ENCODE measurements at regions not wholly inside any gene's neighbourhood (a gene's known extent, or its start where the extent isn't known, plus 50 kb on each side); places are given as distances from the start of the nearest gene placed in this dataset.

DNA sequence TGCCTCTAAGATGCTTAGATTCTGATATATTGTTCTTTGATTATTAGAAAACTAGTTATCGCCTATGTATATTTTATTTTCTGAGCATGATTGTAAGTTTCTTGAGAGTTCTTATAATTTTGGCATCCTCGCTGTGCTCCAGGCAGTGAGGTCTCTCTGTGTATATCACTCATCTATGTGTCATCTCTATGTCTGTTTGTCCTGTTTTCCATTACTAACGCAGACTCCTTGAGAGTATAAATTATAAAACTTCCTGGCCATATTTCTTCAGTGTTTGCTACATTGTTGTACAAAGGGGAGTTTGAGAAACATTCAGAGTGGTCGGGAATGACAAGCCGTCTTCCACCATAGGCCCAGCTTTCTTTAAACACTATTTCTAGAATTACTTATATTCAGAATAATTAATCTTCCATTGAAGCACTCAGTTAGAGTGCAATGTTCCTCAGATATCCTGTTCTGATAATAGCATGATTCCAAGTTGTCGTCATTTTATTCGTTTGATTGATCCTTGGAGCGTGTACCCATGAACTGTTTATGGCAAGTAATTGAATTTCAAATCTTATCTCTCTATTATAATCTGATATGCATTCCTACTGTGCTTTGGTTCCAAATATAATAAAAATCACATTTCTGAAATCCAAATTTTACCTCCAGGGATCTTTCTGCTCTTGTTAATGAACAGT, 206.6 kb downstream of the BAMBI start:
- TF ChIP-seq, protein P1, sequence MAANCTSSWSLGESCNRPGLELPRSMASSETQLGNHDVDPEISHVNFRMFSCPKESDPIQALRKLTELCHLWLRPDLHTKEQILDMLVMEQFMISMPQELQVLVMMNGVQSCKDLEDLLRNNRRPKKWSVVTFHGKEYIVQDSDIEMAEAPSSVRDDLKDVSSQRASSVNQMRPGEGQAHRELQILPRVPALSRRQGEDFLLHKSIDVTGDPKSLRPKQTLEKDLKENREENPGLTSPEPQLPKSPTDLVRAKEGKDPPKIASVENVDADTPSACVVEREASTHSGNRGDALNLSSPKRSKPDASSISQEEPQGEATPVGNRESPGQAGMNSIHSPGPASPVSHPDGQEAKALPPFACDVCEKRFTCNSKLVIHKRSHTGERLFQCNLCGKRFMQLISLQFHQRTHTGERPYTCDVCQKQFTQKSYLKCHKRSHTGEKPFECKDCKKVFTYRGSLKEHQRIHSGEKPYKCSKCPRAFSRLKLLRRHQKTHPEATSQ (tag by site-specific recombination; IDR thresholded peaks at IDR 0.05) = no peak
- no peak for TF ChIP-seq SP3 (tag by site-specific recombination; IDR thresholded peaks at IDR 0.05)
- no peak for TF ChIP-seq ZBTB7A (tag by site-specific recombination; IDR thresholded peaks at IDR 0.05; ENCODE audit: low read depth)
- TF ChIP-seq, protein P2, sequence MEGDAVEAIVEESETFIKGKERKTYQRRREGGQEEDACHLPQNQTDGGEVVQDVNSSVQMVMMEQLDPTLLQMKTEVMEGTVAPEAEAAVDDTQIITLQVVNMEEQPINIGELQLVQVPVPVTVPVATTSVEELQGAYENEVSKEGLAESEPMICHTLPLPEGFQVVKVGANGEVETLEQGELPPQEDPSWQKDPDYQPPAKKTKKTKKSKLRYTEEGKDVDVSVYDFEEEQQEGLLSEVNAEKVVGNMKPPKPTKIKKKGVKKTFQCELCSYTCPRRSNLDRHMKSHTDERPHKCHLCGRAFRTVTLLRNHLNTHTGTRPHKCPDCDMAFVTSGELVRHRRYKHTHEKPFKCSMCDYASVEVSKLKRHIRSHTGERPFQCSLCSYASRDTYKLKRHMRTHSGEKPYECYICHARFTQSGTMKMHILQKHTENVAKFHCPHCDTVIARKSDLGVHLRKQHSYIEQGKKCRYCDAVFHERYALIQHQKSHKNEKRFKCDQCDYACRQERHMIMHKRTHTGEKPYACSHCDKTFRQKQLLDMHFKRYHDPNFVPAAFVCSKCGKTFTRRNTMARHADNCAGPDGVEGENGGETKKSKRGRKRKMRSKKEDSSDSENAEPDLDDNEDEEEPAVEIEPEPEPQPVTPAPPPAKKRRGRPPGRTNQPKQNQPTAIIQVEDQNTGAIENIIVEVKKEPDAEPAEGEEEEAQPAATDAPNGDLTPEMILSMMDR (tag by site-specific recombination; IDR thresholded peaks at IDR 0.05) = no peak
- TF ChIP-seq ELK4 (IDR thresholded peaks at IDR 0.05; ENCODE audit: borderline replicate concordance, low read depth, low read length) = no peak
- no peak for TF ChIP-seq ZNF148 (tag by site-specific recombination; IDR thresholded peaks at IDR 0.05; ENCODE audit: borderline replicate concordance)
- no peak for TF ChIP-seq ZNF274 (IDR thresholded peaks at IDR 0.05; ENCODE audit: low read length)
- TF ChIP-seq ZNF274 (tag by site-specific recombination; IDR thresholded peaks at IDR 0.05; ENCODE audit: borderline replicate concordance) = no peak
- TF ChIP-seq SP2 (tag by site-specific recombination; IDR thresholded peaks at IDR 0.05) = no peak
- TF ChIP-seq ZNF23 (tag by site-specific recombination; IDR thresholded peaks at IDR 0.05; ENCODE audit: borderline replicate concordance) = no peak
- no peak for TF ChIP-seq ATF2 (tag by site-specific recombination; IDR thresholded peaks at IDR 0.05; ENCODE audit: low read depth)
- TF ChIP-seq ZNF558 (tag by site-specific recombination; IDR thresholded peaks at IDR 0.05) = no peak
- TF ChIP-seq, protein P3, sequence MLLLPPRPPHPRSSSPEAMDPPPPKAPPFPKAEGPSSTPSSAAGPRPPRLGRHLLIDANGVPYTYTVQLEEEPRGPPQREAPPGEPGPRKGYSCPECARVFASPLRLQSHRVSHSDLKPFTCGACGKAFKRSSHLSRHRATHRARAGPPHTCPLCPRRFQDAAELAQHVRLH (tag by site-specific recombination; IDR thresholded peaks at IDR 0.05) = no peak
